Adrenal gland (tissue), 5 donors: ENCODE measurements at regions not wholly inside any gene's neighbourhood (a gene's known extent, or its start where the extent isn't known, plus 50 kb on each side); places are given as distances from the start of the nearest gene placed in this dataset.

Experiments used
- CTCF ChIP-seq, 6 experiments: fragments of 450-650 bp in 4 of 6; fragments of 200-600 bp in 2 of 6; sonication (generic) in 1 of 6; IDR thresholded peaks; 1 replicate in 5 of 6; 2 replicates in 1 of 6; pipeline versions ENCODE4 v1.5.1 to v1.8.0; 2016 to 2021; ENCODE audit warnings: antibody characterized with exemption in 6 of 6, mild to moderate bottlenecking in 2 of 6, moderate library complexity in 1 of 6
- POLR2A ChIP-seq, 2 donors: fragments of 450-650 bp; IDR thresholded peaks; one replicate each; pipeline ENCODE4 v1.6.1; 2017; ENCODE audit warnings: antibody characterized with exemption in 2 of 2, mild to moderate bottlenecking in 2 of 2, moderate library complexity in 1 of 2
- donor health status: DM: no; HTN: no; CAD: no.

GRCh38 chr7:130970696-130971095 is 236.7 kb upstream of the KLF14 start:
- TF ChIP-seq CTCF (IDR thresholded peaks at IDR 0.05): no peak
- no peak for TF ChIP-seq POLR2A (IDR thresholded peaks at IDR 0.05)
